ENCODE measurements at regions not wholly inside any gene's neighbourhood (a gene's known extent, or its start where the extent isn't known, plus 50 kb on each side); places are given as distances from the start of the nearest gene placed in this dataset.

DNA sequence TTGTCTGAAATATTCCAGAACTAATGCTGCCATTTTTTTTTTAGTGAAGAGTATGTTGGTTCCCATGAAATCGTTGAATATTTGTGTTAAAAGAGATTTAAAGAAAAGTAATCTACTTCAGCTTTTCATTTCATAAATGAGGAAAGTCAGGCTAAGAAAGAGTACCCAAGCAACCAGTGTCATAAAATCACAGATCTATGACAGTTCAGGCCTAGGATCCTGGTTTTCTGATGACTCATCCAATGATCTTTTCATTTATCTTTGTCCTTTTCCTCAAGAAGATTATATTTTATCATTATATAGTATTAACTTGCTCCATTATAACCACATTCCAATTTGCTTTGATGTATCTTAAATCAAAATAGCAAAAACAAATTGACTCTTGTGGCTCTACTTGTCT, 139.4 kb upstream of the HCCS start:
- H3K4me3 Mint-ChIP-seq: no peak overlapping the region
- H3F3A ChIP-seq (ENCODE audit: low read depth): no peaks in the 10 kb centered on the region
- no peaks in the 10 kb centered on the region for H3K36me3 ChIP-seq
- H3K27me3 ChIP-seq: no peaks in the 10 kb centered on the region
- no peaks in the 10 kb centered on the region for H3K4me1 ChIP-seq
- H3K4me3 ChIP-seq: no peak overlapping the region
- peaks cover 2% of the 10 kb centered on the region for H3K9me3 Mint-ChIP-seq
- H3K36me3 Mint-ChIP-seq: no peaks in the 10 kb centered on the region
- H3K4me2 ChIP-seq: no peak overlapping the region
- no peak for DNase-seq (ENCODE audit: low spot score)
- H3K4me1 Mint-ChIP-seq: peaks cover 6% of the 10 kb centered on the region
- H3K27me3 Mint-ChIP-seq (ENCODE audit: insufficient read depth, low read depth): no peaks in the 10 kb centered on the region
- no peak overlapping the region for H3K27ac ChIP-seq
- H3K9ac ChIP-seq: no peak overlapping the region
- H3K27ac Mint-ChIP-seq: no peak overlapping the region
- H3K79me2 ChIP-seq (ENCODE audit: low read depth): no peaks in the 10 kb centered on the region
- H3K9me3 ChIP-seq (ENCODE audit: low read depth): peaks cover 4% of the 10 kb centered on the region
- no peaks in the 10 kb centered on the region for H4K20me1 ChIP-seq (ENCODE audit: low read depth)
- H2AFZ ChIP-seq (replicated peaks): no peak overlapping the region
- TF ChIP-seq, protein P1, sequence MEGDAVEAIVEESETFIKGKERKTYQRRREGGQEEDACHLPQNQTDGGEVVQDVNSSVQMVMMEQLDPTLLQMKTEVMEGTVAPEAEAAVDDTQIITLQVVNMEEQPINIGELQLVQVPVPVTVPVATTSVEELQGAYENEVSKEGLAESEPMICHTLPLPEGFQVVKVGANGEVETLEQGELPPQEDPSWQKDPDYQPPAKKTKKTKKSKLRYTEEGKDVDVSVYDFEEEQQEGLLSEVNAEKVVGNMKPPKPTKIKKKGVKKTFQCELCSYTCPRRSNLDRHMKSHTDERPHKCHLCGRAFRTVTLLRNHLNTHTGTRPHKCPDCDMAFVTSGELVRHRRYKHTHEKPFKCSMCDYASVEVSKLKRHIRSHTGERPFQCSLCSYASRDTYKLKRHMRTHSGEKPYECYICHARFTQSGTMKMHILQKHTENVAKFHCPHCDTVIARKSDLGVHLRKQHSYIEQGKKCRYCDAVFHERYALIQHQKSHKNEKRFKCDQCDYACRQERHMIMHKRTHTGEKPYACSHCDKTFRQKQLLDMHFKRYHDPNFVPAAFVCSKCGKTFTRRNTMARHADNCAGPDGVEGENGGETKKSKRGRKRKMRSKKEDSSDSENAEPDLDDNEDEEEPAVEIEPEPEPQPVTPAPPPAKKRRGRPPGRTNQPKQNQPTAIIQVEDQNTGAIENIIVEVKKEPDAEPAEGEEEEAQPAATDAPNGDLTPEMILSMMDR (IDR thresholded peaks at IDR 0.05): no peak
- TF ChIP-seq EZH2 (IDR thresholded peaks at IDR 0.05) (no peak), EZH2phosphoT487 (IDR thresholded peaks at IDR 0.05) (no peak)

DNA sequence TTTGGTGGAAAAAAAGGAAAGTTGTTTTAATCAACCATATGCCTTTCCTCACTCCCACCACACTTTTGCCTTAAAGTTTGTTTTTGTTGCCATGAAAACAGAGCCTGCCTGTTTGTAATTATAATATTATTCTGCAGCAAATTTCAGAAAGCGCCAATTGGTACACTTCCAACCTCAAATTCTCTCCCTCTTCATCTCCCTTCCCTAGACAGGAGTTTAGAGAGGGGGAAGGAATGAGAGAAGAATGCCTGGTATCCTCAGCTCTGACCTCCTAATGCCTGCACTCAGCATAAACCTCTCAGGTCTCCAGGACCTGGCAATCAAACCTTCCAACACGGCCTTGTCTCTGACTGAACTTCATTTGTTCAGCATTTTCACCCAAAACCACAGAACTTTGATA, 138.4 kb upstream of the HCCS start:
- Histone ChIP-seq H3F3A (ENCODE audit: low read depth) (no peaks in the 10 kb centered on the region), H3K9ac (no peak overlapping the region), H3K4me2 (no peak overlapping the region), H3K36me3 (no peaks in the 10 kb centered on the region), H2AFZ (replicated peaks) (no peak overlapping the region), H3K27me3 (no peaks in the 10 kb centered on the region), H3K27ac (no peak overlapping the region), H3K4me1 (no peaks in the 10 kb centered on the region), H4K20me1 (ENCODE audit: low read depth) (no peaks in the 10 kb centered on the region), H3K9me3 (ENCODE audit: low read depth) (peaks cover 4% of the 10 kb centered on the region), H3K79me2 (ENCODE audit: low read depth) (no peaks in the 10 kb centered on the region), H3K4me3 (no peak overlapping the region)
- Mint-ChIP-seq H3K27ac (no peak overlapping the region), H3K4me3 (no peak overlapping the region), H3K9me3 (peaks cover 2% of the 10 kb centered on the region), H3K4me1 (peaks cover 6% of the 10 kb centered on the region), H3K36me3 (no peaks in the 10 kb centered on the region), H3K27me3 (ENCODE audit: insufficient read depth, low read depth) (no peaks in the 10 kb centered on the region)
- TF ChIP-seq EZH2 (IDR thresholded peaks at IDR 0.05) (no peak), EZH2phosphoT487 (IDR thresholded peaks at IDR 0.05) (no peak)
- TF ChIP-seq, protein P1 (IDR thresholded peaks at IDR 0.05): no peak
- DNase-seq (ENCODE audit: low spot score): no peak

DNA sequence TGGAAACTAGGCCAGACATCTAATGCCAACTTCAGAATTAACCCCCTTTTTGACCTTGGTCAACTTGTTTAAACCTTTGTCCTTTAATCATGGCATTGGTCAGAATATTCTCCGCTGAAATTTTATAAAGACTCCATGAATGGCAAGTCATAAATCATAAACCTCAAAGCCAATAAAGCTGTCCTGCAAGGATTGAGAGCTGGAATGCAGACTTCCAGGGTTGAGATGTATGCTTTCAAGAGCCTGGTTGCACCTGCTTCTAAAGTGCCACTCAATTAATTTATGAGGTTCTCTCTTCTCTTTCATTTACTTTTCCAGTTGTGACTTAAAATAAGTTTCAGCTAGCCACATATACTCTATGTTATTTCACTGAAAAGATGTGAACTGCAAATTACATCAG, 136.2 kb upstream of the HCCS start:
- H3K27ac ChIP-seq: no peak overlapping the region
- Mint-ChIP-seq H3K27ac (no peak overlapping the region), H3K4me1 (peaks cover 6% of the 10 kb centered on the region), H3K36me3 (no peaks in the 10 kb centered on the region), H3K9me3 (peaks cover 2% of the 10 kb centered on the region), H3K4me3 (no peak overlapping the region), H3K27me3 (ENCODE audit: insufficient read depth, low read depth) (no peaks in the 10 kb centered on the region)
- H3K36me3 ChIP-seq: no peaks in the 10 kb centered on the region
- H3K27me3 ChIP-seq: no peaks in the 10 kb centered on the region
- DNase-seq (ENCODE audit: low spot score): no peak
- no peak overlapping the region for H3K9ac ChIP-seq
- peaks cover 4% of the 10 kb centered on the region for H3K9me3 ChIP-seq (ENCODE audit: low read depth)
- H3K4me1 ChIP-seq: no peaks in the 10 kb centered on the region
- H3K79me2 ChIP-seq (ENCODE audit: low read depth): no peaks in the 10 kb centered on the region
- H4K20me1 ChIP-seq (ENCODE audit: low read depth): no peaks in the 10 kb centered on the region
- TF ChIP-seq EZH2phosphoT487 (IDR thresholded peaks at IDR 0.05): no peak
- no peak for TF ChIP-seq EZH2 (IDR thresholded peaks at IDR 0.05)
- TF ChIP-seq, protein P1 (IDR thresholded peaks at IDR 0.05): no peak
- no peak overlapping the region for H3K4me3 ChIP-seq
- H3K4me2 ChIP-seq: no peak overlapping the region
- no peaks in the 10 kb centered on the region for H3F3A ChIP-seq (ENCODE audit: low read depth)
- no peak overlapping the region for H2AFZ ChIP-seq (replicated peaks)

All from neural progenitor cell (in vitro differentiated cells).